Spinal cord (tissue), 9 donors: ENCODE measurements at regions not wholly inside any gene's neighbourhood (a gene's known extent, or its start where the extent isn't known, plus 50 kb on each side); places are given as distances from the start of the nearest gene placed in this dataset.
"Not testable (repeated sequence)": the region's sequence is repeated elsewhere in the genome, so short reads cannot be mapped to it uniquely, and the experiment has no call there.

Source experiments
- DNase-seq, 6 donors: peaks; one replicate each; pipeline versions ENCODE4 v3.0.0 to v3.0.0-alpha.2; 2013 to 2015; ENCODE audit warnings: low spot score in 6 of 6, low read depth in 4 of 6
- H3K27ac ChIP-seq: one replicate; pipeline ENCODE4 v1.5.1; 2013; ENCODE audit warnings: low read depth, low read length, control low read depth
- H3K27me3 ChIP-seq: one replicate; pipeline ENCODE4 v1.6.1; 2013; ENCODE audit warnings: low read length; ENCODE audit not compliant: control insufficient read depth, insufficient read depth
- H3K36me3 ChIP-seq: one replicate; pipeline ENCODE4 v1.6.1; 2013; ENCODE audit warnings: low read length; ENCODE audit not compliant: control insufficient read depth, insufficient read depth
- H3K4me1 ChIP-seq: one replicate; pipeline ENCODE4 v1.6.1; 2013; ENCODE audit warnings: low read length; ENCODE audit not compliant: control insufficient read depth, insufficient read depth
- H3K4me3 ChIP-seq: one replicate; pipeline ENCODE4 v1.5.1; 2013; ENCODE audit warnings: low read depth, low read length, control low read depth
- H3K9me3 ChIP-seq: one replicate; pipeline ENCODE4 v1.6.1; 2013; ENCODE audit warnings: low read length; ENCODE audit not compliant: control insufficient read depth, insufficient read depth
- WGBS: methylation state at CpG from one replicate; pipeline ENCODE4 v1.1.5; 2013; ENCODE audit warnings: missing lambda C conversion rate; ENCODE audit not compliant: insufficient coverage; 5-methylcytosine and 5-hydroxymethylcytosine counted together
- donor health status: healthy.

DNA sequence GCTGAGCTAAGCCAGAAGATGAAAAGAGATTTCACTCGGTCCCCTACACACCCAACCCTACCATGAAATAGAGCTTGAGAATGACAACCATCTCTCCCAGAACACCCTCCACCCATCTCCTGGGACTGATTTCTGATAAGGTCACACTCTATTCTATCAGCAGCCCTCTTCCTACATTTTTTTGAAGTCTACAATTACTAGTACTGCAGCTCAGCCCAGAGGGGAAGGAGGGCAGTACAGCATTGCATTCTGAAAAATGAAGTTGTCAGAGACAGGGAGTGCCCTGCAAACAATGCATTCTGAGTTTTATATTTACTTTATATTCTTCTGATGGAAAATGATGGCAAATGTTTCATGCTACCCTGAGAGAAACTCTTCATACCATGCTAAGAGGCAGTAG is 318.5 kb downstream of the BCAT1 start:
- 88% methylated on average over 1 of the region's 1 CpG for WGBS
- DNase-seq = no peak
- Histone ChIP-seq H3K4me1 (no peaks in the 10 kb centered on the region), H3K9me3 (no peaks in the 10 kb centered on the region), H3K4me3 (no peak overlapping the region), H3K27ac (no peak overlapping the region), H3K27me3 (no peaks in the 10 kb centered on the region), H3K36me3 (no peaks in the 10 kb centered on the region)

DNA sequence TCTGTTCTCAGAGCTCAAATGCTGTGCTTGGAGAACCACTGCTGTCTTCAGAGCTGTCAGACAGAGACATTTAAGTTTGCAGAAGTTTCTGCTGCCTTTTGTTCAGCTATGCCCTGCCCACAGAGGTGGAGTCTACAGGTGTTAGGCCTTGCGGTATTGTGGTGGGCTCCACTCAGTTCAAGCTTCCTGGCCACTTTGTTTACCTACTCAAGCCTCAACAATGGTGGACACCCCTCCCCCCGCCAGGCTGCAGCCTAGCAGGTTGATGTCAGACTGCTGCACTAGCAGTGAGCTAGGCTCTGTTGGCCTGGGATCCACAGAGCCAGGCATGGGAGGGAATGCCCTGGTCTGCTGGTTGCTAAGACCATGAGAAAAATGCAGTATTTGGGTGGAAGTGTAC is 323.8 kb downstream of the BCAT1 start:
- Histone ChIP-seq H3K27ac (no peak overlapping the region), H3K4me1 (no peaks in the 10 kb centered on the region), H3K27me3 (no peaks in the 10 kb centered on the region), H3K4me3 (no peak overlapping the region), H3K9me3 (no peaks in the 10 kb centered on the region), H3K36me3 (no peaks in the 10 kb centered on the region)
- DNase-seq = no peak
- WGBS = 82% methylated on average over 2 of the region's 2 CpGs

DNA sequence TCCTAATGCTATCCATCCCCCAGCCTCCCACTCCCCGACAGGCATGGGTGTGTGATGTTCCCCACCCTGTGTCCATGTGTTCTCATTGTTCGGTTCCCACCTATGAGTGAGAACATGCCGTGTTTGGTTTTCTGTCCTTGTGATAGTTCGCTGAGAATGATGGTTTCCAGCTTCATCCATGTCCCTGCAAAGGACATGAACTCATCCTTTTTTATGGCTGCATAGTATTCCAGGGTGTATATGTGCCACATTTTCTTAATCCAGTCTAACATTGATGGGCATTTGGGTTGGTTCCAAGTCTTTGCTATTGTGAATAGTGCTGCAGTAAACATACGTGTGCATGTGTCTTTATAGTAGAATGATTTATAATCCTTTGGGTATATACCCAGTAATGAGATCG is 328.9 kb downstream of the BCAT1 start:
- WGBS = 100% methylated on average over 1 of the region's 6 CpGs
- H3K27ac ChIP-seq, DNase-seq, H3K9me3 ChIP-seq, H3K4me1 ChIP-seq, H3K4me3 ChIP-seq, H3K36me3 ChIP-seq, H3K27me3 ChIP-seq: not testable (repeated sequence)

DNA sequence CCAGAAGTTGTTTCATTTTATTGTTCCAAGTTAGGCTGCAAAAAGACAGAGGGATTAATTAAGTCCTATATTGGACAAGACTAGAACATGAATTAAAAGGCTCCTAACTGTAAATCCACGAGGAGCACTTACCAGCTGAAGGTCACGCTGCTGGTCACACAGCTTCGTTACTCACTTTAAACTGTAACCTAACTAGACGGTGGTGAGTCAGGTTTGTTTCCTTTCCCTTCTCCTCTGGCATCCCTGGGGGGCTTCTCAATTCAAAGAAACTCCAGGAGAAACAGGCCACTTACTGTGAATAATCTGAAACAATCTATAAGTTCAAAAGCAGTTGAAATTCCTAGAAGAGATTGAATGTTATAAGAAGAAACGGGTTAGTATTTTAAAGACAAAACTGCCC is 331.4 kb downstream of the BCAT1 start:
- no peaks in the 10 kb centered on the region for H3K9me3 ChIP-seq
- peak in 1 of 6 donors; percentile 3 for DNase-seq
- H3K4me1 ChIP-seq = no peaks in the 10 kb centered on the region
- no peak overlapping the region for H3K4me3 ChIP-seq
- 40% methylated on average over 1 of the region's 5 CpGs for WGBS
- H3K27ac ChIP-seq = no peak overlapping the region
- no peaks in the 10 kb centered on the region for H3K36me3 ChIP-seq
- no peaks in the 10 kb centered on the region for H3K27me3 ChIP-seq

DNA sequence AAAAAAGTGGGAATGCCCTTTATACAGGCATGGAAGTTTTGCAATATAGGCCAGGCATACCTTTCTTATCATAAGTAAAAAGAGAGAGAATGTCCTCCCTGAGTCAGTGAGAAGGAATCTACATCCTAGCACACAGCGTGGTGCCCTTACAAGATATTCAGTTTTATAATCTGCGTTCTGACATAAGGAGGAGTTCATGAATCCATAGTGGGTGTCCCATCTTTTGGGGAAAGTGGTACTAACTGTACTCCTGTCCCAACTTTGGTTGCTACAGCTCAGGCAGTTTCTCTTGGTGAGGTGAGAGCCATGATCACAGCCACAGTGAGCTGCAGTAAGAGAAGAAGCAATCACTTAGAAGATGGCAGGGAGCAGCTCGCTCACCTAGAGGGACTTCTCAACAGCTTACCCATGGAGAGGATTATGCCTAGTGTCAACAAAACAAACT is 332.9 kb downstream of the BCAT1 start:
- Histone ChIP-seq H3K36me3 (no peaks in the 10 kb centered on the region), H3K4me1 (no peaks in the 10 kb centered on the region), H3K4me3 (no peak overlapping the region), H3K27ac (no peak overlapping the region), H3K27me3 (no peaks in the 10 kb centered on the region), H3K9me3 (no peaks in the 10 kb centered on the region)
- WGBS = no CpG with 5 or more reads among the region's 3 CpGs
- DNase-seq = no peak

DNA sequence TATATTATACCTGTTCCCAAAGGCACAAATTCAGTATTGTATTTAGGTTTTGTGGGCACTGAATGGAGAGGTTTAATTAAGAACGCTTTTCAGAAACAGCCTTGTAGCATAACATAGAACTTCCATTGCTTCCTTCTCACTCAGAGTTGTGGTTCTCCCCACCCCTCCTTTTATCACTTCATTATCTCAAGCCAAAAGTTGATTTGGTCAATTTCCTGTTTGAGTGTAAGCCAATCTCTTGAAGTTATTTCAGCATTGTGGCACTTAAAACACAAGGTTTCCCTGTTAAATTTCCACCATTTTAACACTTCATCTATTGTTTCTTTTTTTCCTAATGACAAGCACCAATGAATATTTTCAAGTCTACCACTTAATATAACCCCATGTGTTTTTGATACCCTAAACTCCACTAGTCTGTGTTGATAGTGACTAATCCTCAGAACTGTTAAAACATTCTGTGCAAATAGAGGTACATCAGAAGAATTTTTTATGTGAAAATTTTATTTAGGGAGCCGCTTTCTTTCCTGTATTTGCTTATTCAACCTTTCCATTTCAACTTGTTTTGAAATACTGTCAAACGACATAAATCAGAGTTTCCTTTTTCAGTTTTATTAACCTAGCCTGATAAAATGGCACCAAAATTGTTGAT is 340.1 kb downstream of the BCAT1 start:
- Histone ChIP-seq H3K36me3 (no peaks in the 10 kb centered on the region), H3K27ac (no peak overlapping the region), H3K27me3 (no peaks in the 10 kb centered on the region), H3K4me1 (no peaks in the 10 kb centered on the region), H3K4me3 (no peak overlapping the region), H3K9me3 (peaks cover 2% of the 10 kb centered on the region)
- no peak for DNase-seq
- WGBS = 100% methylated on average over 1 of the region's 3 CpGs

DNA sequence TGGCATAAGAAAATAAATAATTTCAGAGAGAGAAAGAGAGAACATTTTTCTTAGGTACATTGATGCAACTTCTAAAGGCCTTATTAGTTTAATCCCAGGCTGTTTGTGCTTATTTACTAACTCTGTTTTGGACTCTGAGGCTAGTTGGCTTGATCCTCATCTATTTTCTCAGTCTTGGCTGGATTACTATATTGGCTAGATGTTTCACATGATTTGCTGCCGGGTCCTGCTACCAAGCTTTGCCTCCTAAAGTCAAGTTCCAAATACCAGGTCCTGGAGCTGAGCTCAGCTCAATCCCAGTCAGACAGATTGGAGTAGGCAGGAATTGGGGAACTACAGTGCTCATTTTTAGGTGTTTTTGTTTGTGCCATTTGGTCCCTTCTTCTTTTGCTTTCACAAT is 340.8 kb downstream of the BCAT1 start:
- peaks cover 2% of the 10 kb centered on the region for H3K9me3 ChIP-seq
- H3K27ac ChIP-seq = no peak overlapping the region
- H3K36me3 ChIP-seq = no peaks in the 10 kb centered on the region
- no peaks in the 10 kb centered on the region for H3K4me1 ChIP-seq
- H3K4me3 ChIP-seq = no peak overlapping the region
- peak in 1 of 6 donors; percentile 20 for DNase-seq
- no peaks in the 10 kb centered on the region for H3K27me3 ChIP-seq
- WGBS = no CpG with 5 or more reads among the region's 1 CpG

DNA sequence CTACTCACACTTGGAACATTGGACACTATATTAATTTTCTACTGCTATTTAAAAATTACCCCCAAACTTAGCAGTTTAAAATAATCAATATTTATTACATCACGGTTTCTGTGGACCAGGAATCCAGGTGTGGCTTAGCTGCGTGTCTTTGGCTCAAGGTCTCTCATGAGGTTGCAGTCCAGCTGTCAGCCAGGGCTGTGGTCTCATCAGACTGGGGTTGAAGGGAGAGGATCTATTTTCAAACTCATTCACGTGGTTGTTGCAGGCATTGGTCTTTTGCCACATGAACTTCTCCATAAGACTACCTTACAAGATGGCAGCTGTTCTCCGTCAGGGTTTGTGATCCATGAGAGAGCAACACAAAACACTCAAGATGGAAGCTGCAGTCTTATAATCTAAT is 343.0 kb downstream of the BCAT1 start:
- Histone ChIP-seq H3K27me3 (no peaks in the 10 kb centered on the region), H3K9me3 (peaks cover 2% of the 10 kb centered on the region), H3K4me3 (no peak overlapping the region), H3K36me3 (no peaks in the 10 kb centered on the region), H3K27ac (no peak overlapping the region), H3K4me1 (no peaks in the 10 kb centered on the region)
- DNase-seq = no peak
- WGBS = 100% methylated on average over 1 of the region's 4 CpGs

DNA sequence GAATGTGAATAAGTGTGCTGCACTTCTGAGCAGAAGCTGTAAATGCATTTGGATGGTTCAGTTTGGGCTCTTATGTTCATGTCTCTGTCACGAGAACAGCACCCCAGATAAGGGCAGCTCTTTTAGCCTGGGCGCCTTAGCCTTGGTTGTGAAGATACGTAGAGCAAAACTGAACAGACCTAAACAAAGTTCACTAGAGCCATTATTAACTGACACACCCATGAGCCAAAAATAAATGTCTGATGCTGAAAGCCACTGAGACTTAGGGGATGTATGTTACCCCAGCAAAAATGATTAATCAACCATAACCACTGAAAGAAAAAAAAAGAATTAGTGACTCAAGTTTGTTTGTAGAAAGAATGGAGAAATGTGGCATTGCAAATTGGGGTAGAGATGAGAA is 343.4 kb downstream of the BCAT1 start:
- WGBS = 0% methylated on average over 2 of the region's 3 CpGs
- H3K9me3 ChIP-seq = peaks cover 2% of the 10 kb centered on the region
- no peak overlapping the region for H3K4me3 ChIP-seq
- no peak for DNase-seq
- H3K4me1 ChIP-seq = no peaks in the 10 kb centered on the region
- H3K27ac ChIP-seq = no peak overlapping the region
- no peaks in the 10 kb centered on the region for H3K36me3 ChIP-seq
- no peaks in the 10 kb centered on the region for H3K27me3 ChIP-seq

DNA sequence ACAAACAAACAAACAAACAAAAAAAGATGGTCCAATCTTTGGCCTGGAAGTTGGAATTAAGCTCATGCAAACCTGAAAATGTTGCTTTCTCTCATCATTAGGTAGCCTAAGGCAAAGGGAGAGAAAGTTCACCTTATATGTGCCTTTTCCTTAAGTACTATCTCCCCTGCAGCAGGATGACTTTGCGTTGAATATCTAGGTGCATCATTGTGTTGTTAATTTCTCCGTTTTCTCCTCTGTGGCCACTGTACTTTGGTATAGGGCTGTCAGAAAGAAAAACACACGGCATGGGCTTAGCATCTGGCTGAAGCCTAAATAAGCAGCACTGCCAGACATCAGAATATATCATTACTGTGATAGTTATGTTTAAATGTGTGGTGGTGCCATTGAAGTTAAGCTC is 345.5 kb downstream of the BCAT1 start:
- H3K27me3 ChIP-seq = no peaks in the 10 kb centered on the region
- H3K27ac ChIP-seq = no peak overlapping the region
- no peaks in the 10 kb centered on the region for H3K4me1 ChIP-seq
- H3K36me3 ChIP-seq = no peaks in the 10 kb centered on the region
- no peak for DNase-seq
- H3K4me3 ChIP-seq = no peak overlapping the region
- peaks cover 2% of the 10 kb centered on the region for H3K9me3 ChIP-seq
- no CpG with 5 or more reads among the region's 3 CpGs for WGBS
